ENCODE measurements at regions not wholly inside any gene's neighbourhood (a gene's known extent, or its start where the extent isn't known, plus 50 kb on each side); places are given as distances from the start of the nearest gene placed in this dataset.
"Not testable (repeated sequence)": the region's sequence is repeated elsewhere in the genome, so short reads cannot be mapped to it uniquely, and the experiment has no call there.

DNA sequence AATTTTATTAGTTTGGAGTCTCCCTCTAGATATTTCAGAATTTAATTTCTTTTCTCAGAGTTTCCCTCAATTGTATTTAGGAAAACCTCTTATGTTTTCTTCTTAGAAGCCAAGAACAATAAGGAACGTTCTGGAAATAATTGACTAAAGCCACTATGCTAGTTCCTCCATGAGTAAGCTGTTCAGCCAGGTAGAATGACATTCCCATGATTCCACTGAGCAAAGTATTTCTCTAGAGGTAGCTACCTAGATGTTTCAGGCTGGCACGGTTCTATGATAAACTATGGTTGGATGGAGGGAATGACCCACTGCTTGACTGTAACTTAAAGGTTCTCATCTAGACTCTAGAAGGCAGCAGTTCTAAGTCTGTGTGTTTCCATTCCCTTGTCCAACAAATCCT lies 62.4 kb downstream of the CLDN17 start:
- no peak for ATAC-seq
- DNase-seq: no peak
- intact Hi-C loops (cut with DNase I): no loop called here

GRCh38 chr21:30102871-30103270 lies 63.7 kb downstream of the CLDN17 start:
- intact Hi-C loops (cut with DNase I): no loop called here
- no peak for ATAC-seq
- DNase-seq: no peak

DNA sequence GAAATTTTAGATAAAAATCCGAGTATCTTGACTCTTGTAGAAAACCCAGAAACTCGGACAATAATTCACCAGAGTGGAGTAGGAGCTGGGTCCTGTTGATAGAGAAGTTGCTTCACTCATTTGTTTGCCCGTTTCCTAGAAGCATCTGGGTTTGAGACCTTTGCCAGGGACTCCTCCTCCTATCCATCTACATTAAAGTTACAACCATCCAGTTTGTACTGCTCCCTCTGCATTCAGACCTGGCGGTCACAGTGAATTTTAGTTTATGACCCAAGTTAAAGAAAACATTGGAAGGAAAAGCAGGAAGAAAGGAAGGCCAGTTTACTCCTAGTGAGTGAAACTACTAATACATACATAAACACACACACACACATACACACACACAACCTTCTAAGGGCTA lies 64.6 kb downstream of the CLDN17 start:
- intact Hi-C loops (cut with DNase I): no loop called here
- ATAC-seq (no peak), DNase-seq (no peak)

GRCh38 chr21:30097791-30098190 lies 68.8 kb downstream of the CLDN17 start:
- ATAC-seq: no peak
- no peak for DNase-seq
- intact Hi-C loops (cut with DNase I): no loop called here

- ATAC-seq (no peak), DNase-seq (no peak)
- intact Hi-C loops (cut with DNase I): no loop called here
Measured at GRCh38 chr21:30083225-30083945, 83.2 kb downstream of the CLDN17 start.

GRCh38 chr21:30081506-30081905 lies 85.1 kb downstream of the CLDN17 start:
- ATAC-seq (no peak), DNase-seq (no peak)
- intact Hi-C loops (cut with DNase I): no loop called here

DNA sequence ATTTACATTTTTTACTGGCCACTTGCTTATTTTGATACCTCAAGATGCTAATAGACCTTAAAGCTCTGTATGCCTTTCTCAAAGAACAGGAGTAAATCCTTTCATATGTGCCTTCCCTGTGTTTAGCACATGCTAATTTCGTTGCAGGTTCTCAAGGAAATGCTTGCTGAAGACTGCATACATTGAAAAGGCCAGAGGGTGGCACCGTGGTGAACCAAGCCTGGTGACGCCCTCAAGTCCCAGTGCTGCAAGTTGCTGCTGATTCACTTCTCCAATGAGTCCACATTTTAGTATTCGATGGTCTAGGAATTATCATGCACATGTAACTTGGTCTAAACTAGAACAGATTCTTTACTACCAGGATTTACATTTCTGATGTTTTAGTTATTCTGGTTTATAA lies 94.1 kb downstream of the CLDN17 start:
- ATAC-seq (peak in 1 of 2 donors; percentile 51), DNase-seq (no peak)
- intact Hi-C loops (cut with DNase I): loop anchor here in 1 of 2 donors (5.0 kb wide), 1 partner anchor 185 kb away; no protein-coding TSS in a partner anchor

- intact Hi-C loops (cut with DNase I): no loop called here
- ATAC-seq (no peak), DNase-seq (no peak)
Measured at GRCh38 chr21:30058928-30059327, 107.7 kb downstream of the CLDN17 start.

- intact Hi-C loops (cut with DNase I): no loop called here
- DNase-seq: no peak
- ATAC-seq: no peak
Measured at GRCh38 chr21:30057108-30057507, 109.5 kb downstream of the CLDN17 start.

DNA sequence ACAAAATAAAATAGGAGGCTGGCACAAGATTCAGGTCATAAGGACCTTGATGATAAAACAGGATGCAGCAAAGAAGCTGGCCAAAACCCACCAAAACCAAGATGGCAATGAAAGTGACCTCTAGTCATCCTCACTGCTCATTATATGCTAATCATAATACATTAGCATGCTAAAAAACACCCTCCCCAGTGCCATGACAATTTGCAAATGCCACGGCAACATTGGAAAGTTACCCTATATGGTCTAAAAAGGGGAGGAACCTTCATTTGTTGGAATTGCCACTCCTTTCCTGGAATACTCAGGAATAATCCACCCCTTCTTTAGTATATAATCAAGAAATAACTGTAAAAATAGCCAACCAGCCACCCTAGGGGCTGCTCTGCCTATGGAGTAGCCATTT lies 108.8 kb upstream of the GRIK1 start:
- intact Hi-C loops (cut with DNase I): loop anchor here (10.0 kb wide), 2 partner anchors 146 to 386 kb away; partner anchors contain the start of gene KRTAP13-4 (in 1 of the 2)
- DNase-seq: no peak

DNA sequence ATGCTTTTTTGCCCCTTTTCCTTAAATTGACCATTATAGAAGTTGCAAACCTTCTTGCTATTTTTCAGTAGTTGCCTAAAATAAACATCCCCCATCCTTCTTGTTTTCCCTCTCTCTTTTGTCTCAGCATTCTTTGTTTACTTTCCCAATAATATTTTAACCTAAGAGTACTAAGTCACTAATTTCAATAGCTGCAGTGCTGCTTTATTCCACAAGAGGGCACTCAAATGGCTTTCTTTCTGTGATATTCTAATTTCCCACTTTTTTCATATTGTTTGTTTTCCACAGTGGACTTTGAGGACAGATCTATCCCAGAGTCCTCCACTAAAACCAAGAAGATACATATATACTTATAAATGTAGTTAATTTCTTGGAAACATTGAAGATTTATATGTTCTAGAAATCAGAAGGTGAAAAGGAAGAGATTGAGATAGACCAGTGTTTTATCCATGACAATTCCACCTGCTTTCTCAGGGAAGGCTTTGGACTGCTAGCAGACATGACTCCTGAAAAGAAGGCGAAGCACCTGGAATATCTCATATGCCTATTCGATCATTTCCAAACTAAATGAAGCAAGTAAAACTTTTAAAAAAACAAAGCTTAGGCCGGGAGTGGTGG lies 104.8 kb upstream of the GRIK1 start:
- ATAC-seq: no peak
- no peak for DNase-seq
- intact Hi-C loops (cut with DNase I): loop anchor here (10.0 kb wide), 2 partner anchors 150 to 390 kb away; partner anchors contain the start of gene KRTAP13-4 (in 1 of the 2)

More for the DNA sequence above, 108.8 kb upstream of the GRIK1 start:
- ATAC-seq: no peak

- no peak for DNase-seq
- ATAC-seq: no peak
- intact Hi-C loops (cut with DNase I): loop anchor here (10.0 kb wide), 2 partner anchors 152 to 392 kb away; partner anchors contain the start of gene KRTAP13-4 (in 1 of the 2)
Measured at GRCh38 chr21:30042443-30042842, 102.6 kb upstream of the GRIK1 start.

DNA sequence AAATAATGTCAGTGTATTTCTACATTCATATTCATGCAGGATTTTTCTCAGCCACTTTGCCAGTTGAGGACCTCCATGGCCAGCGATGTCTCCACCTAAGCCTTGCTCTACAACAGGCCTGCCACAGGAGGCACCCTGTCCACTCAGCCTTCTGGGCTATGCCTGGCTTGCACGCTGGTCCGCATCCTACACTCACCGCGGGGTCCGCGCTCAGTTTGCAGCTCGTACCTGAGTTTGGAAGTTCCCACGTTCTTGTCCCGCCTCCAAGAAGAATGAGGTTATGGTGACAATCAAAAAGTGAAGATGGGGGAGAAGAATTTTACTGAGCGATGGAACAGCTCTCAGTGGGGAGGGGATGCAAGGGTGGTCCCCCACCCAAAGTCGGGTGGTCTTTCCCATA lies 93.6 kb upstream of the GRIK1 start:
- intact Hi-C loops (cut with DNase I): no loop called here
- ATAC-seq (no peak), DNase-seq (no peak)

DNA sequence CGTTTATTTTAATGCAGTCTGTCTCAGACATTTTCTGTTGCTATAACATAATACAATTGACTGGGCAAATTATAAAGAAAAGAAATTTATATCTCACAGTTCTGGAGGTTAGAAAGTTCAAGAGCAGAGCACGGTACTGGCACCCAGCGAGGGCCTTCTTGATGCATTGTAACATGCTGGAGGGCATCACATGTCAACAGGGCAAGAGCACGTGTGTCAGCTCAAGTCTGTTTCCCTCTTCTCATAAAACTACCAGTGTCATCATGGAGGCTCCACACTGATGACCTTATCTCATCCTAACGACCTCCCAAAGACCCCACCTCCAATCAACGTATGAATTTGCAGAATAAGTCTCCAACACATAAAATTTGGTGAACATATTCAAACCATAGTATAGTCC lies 90.6 kb upstream of the GRIK1 start:
- ATAC-seq (no peak), DNase-seq (no peak)
- intact Hi-C loops (cut with DNase I): no loop called here

DNA sequence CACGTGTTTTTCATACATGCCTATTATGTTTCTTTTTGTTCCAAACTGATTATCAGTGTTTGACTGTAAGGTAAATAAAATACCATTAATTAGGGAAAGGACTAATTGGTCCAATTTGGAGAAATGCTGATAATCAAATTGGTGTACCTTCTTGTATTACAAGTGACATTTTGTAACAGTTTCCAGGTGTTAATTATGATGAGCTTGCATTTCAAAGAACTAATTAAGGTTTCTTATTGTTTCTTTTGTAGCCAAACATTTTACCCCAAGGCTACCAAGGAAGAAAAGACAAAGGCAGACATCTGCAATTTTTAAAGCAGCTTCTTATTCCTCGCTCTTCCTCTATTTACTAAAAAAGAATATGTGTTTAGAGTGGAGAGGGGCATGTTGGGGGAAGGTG lies 88.7 kb upstream of the GRIK1 start:
- intact Hi-C loops (cut with DNase I): no loop called here
- ATAC-seq: no peak
- DNase-seq: no peak

DNA sequence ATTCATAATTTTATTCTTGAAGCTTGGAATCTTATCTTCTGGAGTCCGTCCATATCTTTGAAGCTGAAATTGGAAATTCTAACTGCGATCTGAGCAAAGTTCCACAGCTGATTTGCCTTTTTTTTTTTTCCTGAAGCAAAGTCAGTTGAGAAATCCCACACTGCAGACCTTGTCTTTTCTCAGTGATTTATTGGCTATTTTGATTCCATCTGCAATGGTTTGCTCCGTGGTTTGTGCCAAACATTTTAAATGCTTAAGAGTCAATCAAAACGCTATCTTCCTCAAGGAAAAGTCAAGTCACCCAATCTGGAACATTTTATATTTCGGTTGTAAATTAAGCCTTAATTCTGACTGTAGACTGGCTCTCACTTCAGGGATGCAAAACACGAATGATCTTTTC lies 88.2 kb upstream of the GRIK1 start:
- intact Hi-C loops (cut with DNase I): no loop called here
- DNase-seq (no peak), ATAC-seq (no peak)

GRCh38 chr21:30023056-30023455 lies 83.3 kb upstream of the GRIK1 start:
- intact Hi-C loops (cut with DNase I); ATAC-seq; DNase-seq: not testable (repeated sequence)

DNA sequence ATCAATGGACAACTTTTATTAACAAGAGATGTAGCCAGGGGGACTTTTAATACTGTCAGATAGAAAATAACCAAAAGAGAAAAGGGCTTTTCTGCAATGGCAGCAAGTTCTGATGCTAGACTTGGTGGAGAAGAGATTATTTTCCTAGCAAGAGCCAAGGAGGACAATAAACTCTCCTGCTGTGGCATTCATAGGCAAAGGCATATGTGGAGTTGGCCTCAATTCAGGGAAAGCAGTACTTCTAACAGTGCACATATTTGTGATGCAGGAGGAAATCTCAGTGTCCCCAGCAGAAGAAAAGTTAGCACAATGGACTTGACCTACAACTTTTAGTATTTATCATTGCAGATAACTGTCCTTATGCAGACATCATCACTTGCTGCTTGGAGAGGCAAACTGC lies 75.1 kb upstream of the GRIK1 start:
- ATAC-seq: no peak
- intact Hi-C loops (cut with DNase I): no loop called here

DNA sequence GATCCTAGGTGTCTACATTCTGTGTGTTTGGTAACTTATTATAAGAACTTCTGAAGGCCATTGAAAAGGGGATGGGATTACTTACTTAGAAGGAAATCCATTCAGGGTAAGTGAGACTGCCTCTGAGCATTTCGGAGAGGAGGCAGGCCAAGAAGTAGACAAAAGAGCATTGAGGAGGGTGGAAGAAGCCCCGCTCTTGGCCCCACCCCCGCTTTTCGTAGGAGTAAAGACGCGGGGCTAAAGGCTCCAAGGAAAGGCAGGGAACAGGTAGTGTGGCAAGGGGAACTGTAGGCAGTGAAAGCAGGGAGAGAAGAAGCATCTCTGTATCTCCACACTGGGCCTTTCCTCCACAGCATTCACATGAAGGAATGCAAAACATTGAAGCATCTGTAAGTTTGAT lies 51.8 kb upstream of the GRIK1 start:
- intact Hi-C loops (cut with DNase I): no loop called here
- no peak for DNase-seq
- ATAC-seq: no peak

More for the DNA sequence above, 75.1 kb upstream of the GRIK1 start:
- DNase-seq: no peak

GRCh38 chr21:29989634-29990234 lies 49.9 kb upstream of the GRIK1 start:
- ATAC-seq (no peak), DNase-seq (no peak)
- intact Hi-C loops (cut with DNase I): no loop called here
